ENCODE measurements at regions not wholly inside any gene's neighbourhood (a gene's known extent, or its start where the extent isn't known, plus 50 kb on each side); places are given as distances from the start of the nearest gene placed in this dataset.

- TF ChIP-seq EZH2 (IDR thresholded peaks at IDR 0.05) = no peak
- TF ChIP-seq POLR2AphosphoS5 (IDR thresholded peaks at IDR 0.05; ENCODE audit: borderline replicate concordance, low read depth, low read length) = no peak
These were observed 239.7 kb downstream of the PIK3R1 start for GRCh38 chr5:68455216-68455615.
